Transverse colon (tissue), 4 donors: ENCODE measurements at regions not wholly inside any gene's neighbourhood (a gene's known extent, or its start where the extent isn't known, plus 50 kb on each side); places are given as distances from the start of the nearest gene placed in this dataset.

Experiments
- EP300 ChIP-seq: sonication (generic); formaldehyde crosslinking; IDR thresholded peaks from one replicate; pipeline ENCODE4 v1.6.1; 2017; ENCODE audit warnings: antibody characterized with exemption, low read depth
- POLR2A ChIP-seq: fragments of 450-650 bp; IDR thresholded peaks from one replicate; pipeline ENCODE4 v1.6.1; 2016; ENCODE audit warnings: antibody characterized with exemption, mild to moderate bottlenecking, moderate library complexity
- POLR2AphosphoS5 ChIP-seq, 3 donors: sonication (generic); formaldehyde crosslinking; IDR thresholded peaks; one replicate each; pipeline ENCODE4 v1.6.1; 2016; ENCODE audit warnings: antibody characterized with exemption in 3 of 3
- TF ChIP-seq, protein P1 (sequence below), 5 experiments: fragments of 200-600 bp in 3 of 5; fragments of 450-650 bp in 2 of 5; sonication (generic) in 3 of 5; IDR thresholded peaks; 1 replicate in 2 of 5; 2 replicates in 3 of 5; pipeline ENCODE4 v1.5.1; 2016 to 2017; ENCODE audit warnings: antibody characterized with exemption in 5 of 5, inconsistent platforms in 3 of 5, mild to moderate bottlenecking in 2 of 5, moderate library complexity in 1 of 5

DNA sequence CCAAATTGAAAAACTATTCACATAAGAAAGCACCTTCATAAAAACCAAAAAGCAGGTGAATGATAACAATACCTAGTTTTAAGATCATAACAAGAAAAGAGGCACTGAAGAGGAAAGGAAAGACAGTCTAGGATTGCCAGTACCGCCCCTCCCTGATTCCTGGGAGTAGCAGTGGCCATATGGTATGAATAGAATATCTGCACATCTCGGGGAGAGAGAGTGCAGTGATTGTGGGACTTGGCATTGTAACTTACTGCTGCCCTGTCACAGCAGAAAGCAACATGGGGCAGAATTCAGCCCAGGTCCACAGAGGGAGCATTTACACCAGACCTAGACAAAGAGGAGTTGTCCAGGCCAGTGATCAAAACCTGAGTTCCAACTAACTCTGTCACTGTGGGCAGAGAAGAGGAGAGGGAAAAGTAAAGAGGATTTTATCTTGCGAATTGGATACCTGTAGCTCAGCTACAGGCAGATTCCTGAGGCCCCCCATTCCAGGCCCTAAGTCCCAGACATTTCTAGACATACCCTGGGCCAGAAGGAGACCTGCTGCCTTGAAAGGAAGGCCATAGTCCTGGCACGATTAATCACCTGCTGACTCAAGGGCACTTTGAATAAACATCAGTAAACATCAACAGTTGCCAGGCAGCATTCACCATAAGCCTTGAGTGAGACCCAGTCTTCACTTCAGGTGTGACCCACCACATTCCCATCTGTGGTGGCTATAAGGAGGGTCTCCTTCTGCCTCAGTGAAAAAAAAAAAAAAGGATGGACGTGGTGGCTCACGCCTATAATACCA, 397.5 kb downstream of the TGFB2 start:
- TF ChIP-seq, protein P1, sequence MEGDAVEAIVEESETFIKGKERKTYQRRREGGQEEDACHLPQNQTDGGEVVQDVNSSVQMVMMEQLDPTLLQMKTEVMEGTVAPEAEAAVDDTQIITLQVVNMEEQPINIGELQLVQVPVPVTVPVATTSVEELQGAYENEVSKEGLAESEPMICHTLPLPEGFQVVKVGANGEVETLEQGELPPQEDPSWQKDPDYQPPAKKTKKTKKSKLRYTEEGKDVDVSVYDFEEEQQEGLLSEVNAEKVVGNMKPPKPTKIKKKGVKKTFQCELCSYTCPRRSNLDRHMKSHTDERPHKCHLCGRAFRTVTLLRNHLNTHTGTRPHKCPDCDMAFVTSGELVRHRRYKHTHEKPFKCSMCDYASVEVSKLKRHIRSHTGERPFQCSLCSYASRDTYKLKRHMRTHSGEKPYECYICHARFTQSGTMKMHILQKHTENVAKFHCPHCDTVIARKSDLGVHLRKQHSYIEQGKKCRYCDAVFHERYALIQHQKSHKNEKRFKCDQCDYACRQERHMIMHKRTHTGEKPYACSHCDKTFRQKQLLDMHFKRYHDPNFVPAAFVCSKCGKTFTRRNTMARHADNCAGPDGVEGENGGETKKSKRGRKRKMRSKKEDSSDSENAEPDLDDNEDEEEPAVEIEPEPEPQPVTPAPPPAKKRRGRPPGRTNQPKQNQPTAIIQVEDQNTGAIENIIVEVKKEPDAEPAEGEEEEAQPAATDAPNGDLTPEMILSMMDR (IDR thresholded peaks at IDR 0.05), result no peak
- TF ChIP-seq EP300, result no peak
- no peak for TF ChIP-seq POLR2AphosphoS5 (IDR thresholded peaks at IDR 0.05)
- TF ChIP-seq POLR2A, result no peak
